Loucy (cell line): ENCODE measurements at regions not wholly inside any gene's neighbourhood (a gene's known extent, or its start where the extent isn't known, plus 50 kb on each side); places are given as distances from the start of the nearest gene placed in this dataset.

Experiments
- H2AFZ ChIP-seq: fragments of 200-600 bp; sonication (generic); 2 replicates; pipeline ENCODE4 v1.6.0; 2016; ENCODE audit warnings: antibody characterized with exemption, mild to moderate bottlenecking, low read length, moderate library complexity
- H3F3A ChIP-seq: fragments of 200-600 bp; 2 replicates; pipeline ENCODE4 v1.6.0; 2016; ENCODE audit warnings: antibody characterized with exemption, low read depth, mild to moderate bottlenecking
- H3K27me3 ChIP-seq: fragments of 200-600 bp; sonication (generic); 2 replicates; pipeline ENCODE4 v1.6.1; 2014; ENCODE audit warnings: low read length, mild to moderate bottlenecking; ENCODE audit not compliant: insufficient read depth, poor library complexity, severe bottlenecking
- H3K36me3 ChIP-seq: fragments of 200-600 bp; sonication (generic); 2 replicates; pipeline ENCODE4 v1.6.1; 2016; ENCODE audit warnings: low read length; ENCODE audit not compliant: insufficient read depth
- H3K4me1 ChIP-seq: fragments of 200-600 bp; sonication (generic); 2 replicates; pipeline ENCODE4 v1.5.1; 2014; ENCODE audit warnings: low read length, mild to moderate bottlenecking; ENCODE audit not compliant: insufficient read depth, poor library complexity, severe bottlenecking
- H3K4me2 ChIP-seq: fragments of 200-600 bp; sonication (generic); 2 replicates; pipeline ENCODE4 v1.6.0; 2014; ENCODE audit warnings: antibody characterized with exemption, low read length, low read depth, mild to moderate bottlenecking; ENCODE audit not compliant: poor library complexity, severe bottlenecking
- H3K4me3 ChIP-seq: fragments of 200-600 bp; sonication (generic); 2 replicates; pipeline ENCODE4 v1.5.1; 2014; ENCODE audit warnings: low read length, mild to moderate bottlenecking, mixed read lengths; ENCODE audit not compliant: poor library complexity, severe bottlenecking
- H3K79me2 ChIP-seq: fragments of 200-600 bp; sonication (generic); 2 replicates; pipeline ENCODE4 v1.6.1; 2014; ENCODE audit warnings: low read length; ENCODE audit not compliant: insufficient read depth
- H3K9ac ChIP-seq: fragments of 200-600 bp; sonication (generic); 2 replicates; pipeline ENCODE4 v1.6.0; 2014; ENCODE audit warnings: mild to moderate bottlenecking, low read depth, low read length, moderate library complexity; ENCODE audit not compliant: poor library complexity, severe bottlenecking
- H3K9me2 ChIP-seq: fragments of 200-600 bp; sonication (generic); replicated peaks from 2 replicates; pipeline ENCODE4 v1.6.1; 2016; ENCODE audit warnings: low read depth, low read length, mixed read lengths
- H3K9me3 ChIP-seq: fragments of 200-600 bp; sonication (generic); 2 replicates; pipeline ENCODE4 v1.6.1; 2014; ENCODE audit warnings: mild to moderate bottlenecking, antibody characterized with exemption, low read length, low read depth; ENCODE audit not compliant: insufficient read depth
- H4K20me1 ChIP-seq: fragments of 200-600 bp; sonication (generic); 2 replicates; pipeline ENCODE4 v1.6.0; 2014; ENCODE audit warnings: antibody characterized with exemption, low read length, mild to moderate bottlenecking; ENCODE audit not compliant: insufficient read depth, poor library complexity, severe bottlenecking
- CTCF ChIP-seq: fragments of 200-600 bp; sonication (generic); conservative IDR thresholded peaks from 2 replicates; pipeline ENCODE4 v1.5.1; 2014; ENCODE audit warnings: mild to moderate bottlenecking, antibody characterized with exemption, low read length
- EZH2phosphoT487 ChIP-seq: fragments of 200-600 bp; IDR thresholded peaks from 2 replicates; pipeline ENCODE4 v1.6.1; 2018; ENCODE audit warnings: antibody characterized with exemption, mild to moderate bottlenecking, moderate library complexity, borderline replicate concordance

GRCh38 chr13:50410921-50411746 is 395.9 kb downstream of the KCNRG start:
- Histone ChIP-seq H3K9me2 (no peaks in the 10 kb centered on the region), H3K9me3 (peaks cover 11% of the 10 kb centered on the region; the same call in 1 of the 2 replicates), H3K4me1 (peaks cover 17% of the 10 kb centered on the region), H3K9ac (peak overlapping the region; percentile 6), H3K36me3 (peaks cover 15% of the 10 kb centered on the region; the same call in 1 of the 2 replicates), H4K20me1 (no peaks in the 10 kb centered on the region), H2AFZ (no peak overlapping the region), H3K79me2 (no peaks in the 10 kb centered on the region), H3F3A (no peaks in the 10 kb centered on the region), H3K4me2 (no peak overlapping the region), H3K27me3 (no peaks in the 10 kb centered on the region), H3K4me3 (no peak overlapping the region)
- TF ChIP-seq EZH2phosphoT487 (no peak), CTCF (no peak)

GRCh38 chr13:50412046-50412617 is 396.9 kb downstream of the KCNRG start:
- no peaks in the 10 kb centered on the region for H3K9me2 ChIP-seq
- peaks cover 22% of the 10 kb centered on the region; the same call in 1 of the 2 replicates for H3K36me3 ChIP-seq
- peak overlapping the region; percentile 11 for H3K4me2 ChIP-seq
- H3K9ac ChIP-seq = peak overlapping the region; percentile 6
- peaks cover 17% of the 10 kb centered on the region for H3K4me1 ChIP-seq
- no peaks in the 10 kb centered on the region for H3K79me2 ChIP-seq
- TF ChIP-seq CTCF (no peak), EZH2phosphoT487 (no peak)
- no peaks in the 10 kb centered on the region for H3K27me3 ChIP-seq
- H4K20me1 ChIP-seq = no peaks in the 10 kb centered on the region
- H2AFZ ChIP-seq = no peak overlapping the region
- peaks cover 11% of the 10 kb centered on the region; the same call in 1 of the 2 replicates for H3K9me3 ChIP-seq
- H3K4me3 ChIP-seq = no peak overlapping the region
- no peaks in the 10 kb centered on the region for H3F3A ChIP-seq

DNA sequence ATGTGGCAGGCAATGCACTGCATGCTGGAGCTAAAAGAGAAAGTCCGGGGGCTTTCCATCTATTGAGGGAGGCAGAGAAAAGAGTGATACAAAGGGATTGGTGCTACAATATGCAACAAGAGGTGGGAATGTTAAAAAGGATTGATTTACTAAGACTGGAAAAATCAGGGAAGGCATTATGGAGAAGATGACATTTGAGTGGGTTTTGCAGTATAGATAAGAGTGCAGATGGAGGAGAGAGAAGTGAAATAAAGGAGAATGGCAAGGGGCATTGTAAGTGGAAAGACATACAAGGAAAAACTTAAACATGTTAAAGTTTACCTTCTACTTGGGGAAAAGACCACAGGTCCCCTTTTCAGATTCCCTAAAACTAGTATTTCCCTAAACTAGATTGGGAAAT is 399.4 kb downstream of the KCNRG start:
- no peaks in the 10 kb centered on the region for H3K79me2 ChIP-seq
- no peak overlapping the region for H3K4me3 ChIP-seq
- no peaks in the 10 kb centered on the region for H4K20me1 ChIP-seq
- H3F3A ChIP-seq = no peaks in the 10 kb centered on the region
- no peak overlapping the region for H3K9ac ChIP-seq
- H3K9me3 ChIP-seq = peaks cover 11% of the 10 kb centered on the region; the same call in 1 of the 2 replicates
- H3K36me3 ChIP-seq = peaks cover 22% of the 10 kb centered on the region; the same call in 1 of the 2 replicates
- TF ChIP-seq CTCF (no peak), EZH2phosphoT487 (no peak)
- peaks cover 17% of the 10 kb centered on the region for H3K4me1 ChIP-seq
- H3K27me3 ChIP-seq = no peaks in the 10 kb centered on the region
- H2AFZ ChIP-seq = no peak overlapping the region
- no peaks in the 10 kb centered on the region for H3K9me2 ChIP-seq
- no peak overlapping the region for H3K4me2 ChIP-seq
